ENCODE measurements at regions not wholly inside any gene's neighbourhood (a gene's known extent, or its start where the extent isn't known, plus 50 kb on each side); places are given as distances from the start of the nearest gene placed in this dataset.

DNA sequence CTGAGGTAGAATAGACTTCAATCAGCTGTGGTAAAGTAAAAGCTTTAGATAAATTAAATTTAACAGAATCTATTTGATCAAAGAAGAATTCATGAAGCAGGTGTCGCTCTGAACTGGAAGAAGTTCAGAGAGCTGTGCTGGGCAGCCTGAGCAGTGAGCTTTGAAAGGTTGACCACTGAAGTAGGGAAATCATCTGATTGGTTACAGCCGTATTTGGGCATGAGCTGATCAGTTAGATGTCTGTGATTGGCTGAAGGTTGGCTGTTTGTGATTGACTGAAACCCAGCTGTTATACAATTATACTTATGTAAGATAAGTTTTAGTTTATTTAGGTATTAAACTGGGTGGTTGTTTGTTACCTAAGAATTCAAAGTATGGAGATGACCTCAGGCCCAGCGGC, 1174.6 kb downstream of the CDH9 start:
- no peak for ATAC-seq
- DNase-seq (ENCODE audit: low spot score) = no peak

DNA sequence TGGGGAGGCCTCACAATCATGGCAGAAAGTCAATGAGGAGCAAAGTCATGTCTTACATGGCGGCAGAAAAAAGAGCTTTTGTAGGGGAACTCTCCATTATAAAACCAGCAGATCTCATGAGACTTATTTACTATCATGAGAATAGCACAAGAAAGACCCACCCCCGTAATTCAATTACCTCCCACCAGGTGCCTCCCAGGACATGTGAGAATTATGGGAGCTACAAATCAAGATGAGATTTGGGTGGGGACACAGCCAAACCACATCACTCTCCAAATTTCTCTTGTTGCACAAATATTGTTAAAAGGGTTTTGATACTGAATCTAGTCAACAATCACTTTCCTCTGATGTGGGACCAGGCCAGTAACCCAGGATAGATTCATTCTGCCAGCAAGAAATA, 1176.1 kb downstream of the CDH9 start:
- ATAC-seq (peak; percentile 51), DNase-seq (ENCODE audit: low spot score) (no peak)

DNA sequence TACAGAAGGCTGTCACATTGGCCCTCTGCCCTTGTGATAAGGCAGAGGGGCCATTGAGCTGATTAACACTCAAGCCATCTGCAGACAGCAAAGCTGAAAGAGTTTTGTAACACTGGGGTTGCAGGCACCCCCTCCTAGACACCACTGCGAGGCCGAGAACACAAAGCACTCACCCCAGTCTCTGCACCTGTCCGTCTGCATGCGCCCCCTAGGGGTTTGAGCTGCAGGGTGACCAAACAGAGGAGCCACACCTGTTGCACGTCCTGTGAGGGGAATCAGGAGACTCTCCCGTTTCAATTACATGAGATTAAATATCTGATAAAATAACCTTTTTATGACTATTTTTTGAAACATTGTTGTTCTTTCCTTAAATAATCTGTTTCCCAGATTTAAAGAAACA, 1180.4 kb downstream of the CDH9 start:
- DNase-seq (ENCODE audit: low spot score) (no peak), ATAC-seq (peak; percentile 54)

DNA sequence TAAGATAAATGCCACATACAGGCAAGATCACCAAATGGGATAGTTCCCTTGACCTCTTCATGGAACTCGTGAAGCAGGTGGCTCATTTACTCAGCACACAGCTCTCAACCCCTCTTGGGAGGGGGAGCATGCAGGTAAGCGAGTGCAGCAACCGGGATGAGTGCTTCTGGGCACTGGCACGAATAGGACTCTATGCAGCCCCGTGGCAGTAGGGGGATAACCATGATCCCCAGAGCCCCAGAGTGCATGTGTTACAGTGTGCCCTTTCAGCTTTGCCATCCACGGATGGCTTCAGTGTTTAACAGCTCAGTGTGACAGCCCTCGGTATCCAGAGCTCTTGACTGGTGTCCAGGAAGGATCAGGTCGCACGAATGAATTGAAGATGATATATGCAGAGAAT, 1187.1 kb downstream of the CDH9 start:
- no peak for DNase-seq (ENCODE audit: low spot score)
- no peak for ATAC-seq

DNA sequence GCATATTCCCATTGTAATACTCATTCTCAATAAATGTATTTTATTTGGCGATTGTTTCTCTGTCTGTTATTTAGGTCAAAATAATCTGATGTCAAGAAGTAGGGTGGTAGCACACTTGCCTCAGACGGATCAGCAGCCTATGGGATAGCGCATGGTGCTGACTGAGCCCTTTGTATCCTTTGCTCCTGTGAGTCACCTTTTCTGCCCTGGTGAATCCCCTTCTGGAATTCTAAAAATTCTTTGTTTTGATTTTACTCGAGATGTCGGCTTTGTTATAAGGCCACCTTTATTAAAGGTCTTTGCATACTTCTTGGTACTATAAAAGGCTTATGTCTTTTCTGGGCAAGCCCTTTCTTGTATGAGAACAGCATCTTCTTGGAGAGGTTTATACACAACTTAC, 1187.8 kb downstream of the CDH9 start:
- no peak for ATAC-seq
- no peak for DNase-seq (ENCODE audit: low spot score)

DNA sequence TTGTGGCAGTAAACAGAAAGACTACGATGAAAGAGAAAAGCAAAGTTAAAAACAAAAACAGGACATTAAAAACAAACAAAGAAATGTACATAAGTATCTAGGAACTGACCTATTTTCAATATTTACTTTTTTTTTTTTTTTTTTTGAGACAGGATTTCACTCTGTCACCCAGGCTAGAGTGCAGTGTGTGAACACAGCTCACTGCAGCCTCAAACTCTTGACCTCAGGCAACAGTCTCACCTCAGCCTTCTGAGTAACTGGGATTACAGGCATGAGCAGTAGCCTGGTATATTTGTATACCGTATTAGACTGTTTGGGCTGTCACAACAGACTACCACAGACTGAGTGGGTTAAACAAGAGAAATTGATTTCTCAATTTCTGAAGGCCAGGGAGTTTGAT, 1189.1 kb downstream of the CDH9 start:
- ATAC-seq = peak; percentile 79

DNA sequence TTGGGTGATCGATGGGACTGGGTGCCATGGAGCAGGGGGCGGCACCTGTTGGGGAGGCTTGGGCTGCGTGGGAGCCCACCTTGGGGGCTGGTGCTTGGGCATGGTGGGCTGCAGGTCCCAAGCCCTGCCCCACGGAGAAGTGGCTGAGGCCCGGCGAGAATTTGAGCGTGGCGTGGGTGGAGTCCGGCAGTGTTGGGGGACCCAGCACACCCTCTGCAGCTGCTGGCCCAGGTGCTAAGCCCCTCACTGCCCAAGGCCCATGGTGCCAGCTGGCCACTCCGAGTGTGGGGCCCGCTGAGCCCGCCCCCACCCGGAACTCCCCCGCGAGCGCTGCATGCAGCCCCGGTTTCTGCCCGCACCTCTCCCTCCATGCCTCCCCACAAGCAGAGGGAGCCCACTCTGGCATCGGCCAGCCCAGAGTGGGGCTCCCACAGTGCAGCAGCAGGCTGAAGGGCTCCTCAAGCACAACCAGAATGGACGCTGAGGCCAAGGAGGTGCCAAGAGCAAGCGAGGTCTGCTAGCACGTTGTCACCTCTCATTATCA, 1178.6 kb upstream of the CDH10 start:
- ATAC-seq (no peak), DNase-seq (ENCODE audit: low spot score) (no peak)

More for the DNA sequence above, 1189.1 kb downstream of the CDH9 start:
- DNase-seq (ENCODE audit: low spot score) = no peak
